Left lung (tissue), 4 donors: ENCODE measurements at regions not wholly inside any gene's neighbourhood (a gene's known extent, or its start where the extent isn't known, plus 50 kb on each side); places are given as distances from the start of the nearest gene placed in this dataset.

Experiments
- ATAC-seq: fragments of 200-7000 bp; cut with Tn5 transposase; one replicate; pipeline ENCODE4 v1.9.1; 2020; ENCODE audit warnings: moderate library complexity
- DNase-seq, 4 donors: peaks; one replicate each; pipeline ENCODE4 v3.0.0-alpha.2; 2013 to 2020
- H3K27ac ChIP-seq, 2 donors: fragments of 200-600 bp; sonication (generic) in 1 of 2; one replicate each; pipeline versions ENCODE4 v1.5.0 to v1.8.0; 2020 to 2021
- H3K27me3 ChIP-seq, 2 donors: fragments of 200-600 bp; sonication (generic) in 1 of 2; one replicate each; pipeline versions ENCODE4 v1.5.0 to v1.8.0; 2020 to 2021
- H3K36me3 ChIP-seq, 2 donors: fragments of 200-600 bp; sonication (generic) in 1 of 2; one replicate each; pipeline versions ENCODE4 v1.5.0 to v1.8.0; 2020 to 2021
- H3K4me1 ChIP-seq, 2 donors: fragments of 200-600 bp; one replicate each; pipeline ENCODE4 v1.8.0; 2021
- H3K4me3 ChIP-seq, 2 donors: fragments of 200-600 bp; sonication (generic) in 1 of 2; one replicate each; pipeline versions ENCODE4 v1.5.0 to v1.8.0; 2020 to 2021; ENCODE audit warnings: mild to moderate bottlenecking in 1 of 2
- H3K9me3 ChIP-seq, 2 donors: fragments of 200-600 bp; sonication (generic) in 1 of 2; one replicate each; pipeline versions ENCODE4 v1.5.0 to v1.8.0; 2020 to 2021
- CTCF ChIP-seq, 2 donors: fragments of 200-600 bp; sonication (generic) in 1 of 2; IDR thresholded peaks; one replicate each; pipeline versions ENCODE4 v1.5.0 to v1.8.0; 2021; ENCODE audit warnings: antibody characterized with exemption in 2 of 2
- intact Hi-C, 2 donors: fragments of 100-400 bp; cut with DNase I; formaldehyde crosslinking; loops; one replicate each; pipeline versions ENCODE4 v1.11.2 to v1.14.2; 2022
- donor health status: DM: no; HTN: yes; CAD: no.
- donor health status: DM: no; HTN: no; CAD: no.

DNA sequence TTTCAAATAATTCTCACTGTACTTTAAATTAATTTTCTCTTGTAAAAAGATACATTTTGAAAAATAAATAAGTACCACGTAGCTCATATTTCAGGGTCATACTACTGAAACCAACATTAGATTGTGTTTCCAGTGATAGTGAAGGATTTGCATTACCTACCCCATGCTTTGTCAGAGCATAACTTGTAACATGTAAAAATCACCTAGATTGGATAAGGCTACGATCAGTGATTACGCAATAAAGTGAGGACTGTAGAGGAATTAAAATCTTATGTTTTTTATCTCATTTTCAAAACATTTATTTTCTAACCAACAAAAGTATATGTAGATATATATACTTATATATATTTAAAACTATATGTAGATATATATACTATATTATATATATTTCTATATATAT lies 89.4 kb upstream of the VRK2 start:
- no peak for ATAC-seq
- Histone ChIP-seq H3K4me1 (no peaks in the 10 kb centered on the region), H3K27me3 (no peaks in the 10 kb centered on the region), H3K4me3 (no peak overlapping the region), H3K27ac (no peak overlapping the region), H3K36me3 (no peaks in the 10 kb centered on the region), H3K9me3 (no peaks in the 10 kb centered on the region)
- no peak for TF ChIP-seq CTCF (IDR thresholded peaks at IDR 0.05)
- intact Hi-C loops: no loop called here
- no peak for DNase-seq

DNA sequence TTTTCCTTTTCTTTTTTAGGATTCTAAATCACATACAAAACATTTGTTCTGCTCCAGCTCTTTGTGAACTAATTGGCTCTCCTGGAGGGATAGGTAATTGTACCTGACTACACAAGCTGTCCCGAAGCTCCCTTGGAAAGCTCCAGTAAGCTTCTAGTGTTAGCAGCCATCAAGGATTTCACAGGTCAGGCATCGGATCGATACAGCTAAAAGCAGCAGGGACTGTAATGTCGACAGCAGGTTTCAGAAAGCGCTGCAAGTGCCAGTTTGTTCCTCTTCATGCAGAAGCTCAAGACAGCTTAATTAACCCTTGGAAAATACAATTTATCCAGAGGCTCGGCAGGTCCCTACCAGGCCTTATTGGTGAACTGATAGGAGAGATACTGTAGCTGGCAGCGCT lies 87.2 kb upstream of the VRK2 start:
- Histone ChIP-seq H3K36me3 (no peaks in the 10 kb centered on the region), H3K27ac (no peak overlapping the region), H3K9me3 (no peaks in the 10 kb centered on the region), H3K27me3 (no peaks in the 10 kb centered on the region), H3K4me3 (no peak overlapping the region), H3K4me1 (no peaks in the 10 kb centered on the region)
- no peak for TF ChIP-seq CTCF (IDR thresholded peaks at IDR 0.05)
- no peak for DNase-seq
- intact Hi-C loops: no loop called here
- ATAC-seq: no peak

DNA sequence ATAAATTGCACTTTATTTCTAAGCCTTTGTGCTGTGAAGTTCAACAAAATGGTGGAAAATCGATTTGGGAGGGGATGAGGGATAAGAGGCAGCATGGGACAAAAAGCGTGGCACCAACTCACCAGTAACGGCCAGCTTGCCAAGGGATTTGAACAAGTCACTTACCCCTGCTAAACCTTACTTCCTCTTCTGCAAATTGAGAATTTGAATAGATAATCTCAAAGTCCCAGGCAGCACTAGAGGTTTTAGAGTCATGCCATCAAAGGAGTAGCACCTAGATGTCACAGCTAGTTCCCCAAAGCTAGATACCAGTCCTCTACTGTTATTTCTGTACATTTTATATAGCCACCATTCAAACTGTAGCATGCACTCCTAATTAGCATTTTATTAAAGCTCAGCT lies 83.7 kb upstream of the VRK2 start:
- DNase-seq (no peak), ATAC-seq (no peak)
- Histone ChIP-seq H3K9me3 (no peaks in the 10 kb centered on the region), H3K4me3 (no peak overlapping the region), H3K27ac (no peak overlapping the region), H3K36me3 (no peaks in the 10 kb centered on the region), H3K27me3 (no peaks in the 10 kb centered on the region), H3K4me1 (no peaks in the 10 kb centered on the region)
- no peak for TF ChIP-seq CTCF (IDR thresholded peaks at IDR 0.05)
- intact Hi-C loops: no loop called here

DNA sequence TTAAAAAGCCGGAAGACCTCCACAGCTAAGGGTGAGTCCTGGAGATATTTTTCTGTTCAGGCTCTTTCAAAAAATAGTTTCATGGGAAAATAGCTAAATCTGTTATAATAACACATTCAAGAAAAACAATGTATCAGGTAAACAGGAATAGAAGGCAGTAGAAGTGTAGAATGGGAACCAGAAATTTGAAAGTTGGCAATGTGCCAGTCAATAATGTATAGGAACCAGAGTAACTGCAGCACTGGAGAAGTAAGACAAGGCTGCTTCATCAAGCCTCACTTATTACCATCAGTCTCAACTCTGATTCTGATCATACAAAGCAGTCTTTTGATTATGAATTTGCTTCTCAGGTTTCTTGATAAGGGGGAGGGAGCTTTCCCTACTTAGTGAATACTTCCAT lies 81.4 kb upstream of the VRK2 start:
- Histone ChIP-seq H3K4me1 (no peaks in the 10 kb centered on the region), H3K27ac (no peak overlapping the region), H3K27me3 (no peaks in the 10 kb centered on the region), H3K4me3 (no peak overlapping the region), H3K9me3 (no peaks in the 10 kb centered on the region), H3K36me3 (no peaks in the 10 kb centered on the region)
- no peak for DNase-seq
- ATAC-seq: no peak
- no peak for TF ChIP-seq CTCF (IDR thresholded peaks at IDR 0.05)
- intact Hi-C loops: no loop called here

GRCh38 chr2:57965961-57966360 lies 80.6 kb upstream of the VRK2 start:
- ATAC-seq (no peak), DNase-seq (no peak)
- Histone ChIP-seq H3K27me3 (no peaks in the 10 kb centered on the region), H3K27ac (no peak overlapping the region), H3K4me1 (no peaks in the 10 kb centered on the region), H3K4me3 (no peak overlapping the region), H3K36me3 (no peaks in the 10 kb centered on the region), H3K9me3 (no peaks in the 10 kb centered on the region)
- no peak for TF ChIP-seq CTCF (IDR thresholded peaks at IDR 0.05)
- intact Hi-C loops: no loop called here
